ENCODE measurements at regions not wholly inside any gene's neighbourhood (a gene's known extent, or its start where the extent isn't known, plus 50 kb on each side); places are given as distances from the start of the nearest gene placed in this dataset.

DNA sequence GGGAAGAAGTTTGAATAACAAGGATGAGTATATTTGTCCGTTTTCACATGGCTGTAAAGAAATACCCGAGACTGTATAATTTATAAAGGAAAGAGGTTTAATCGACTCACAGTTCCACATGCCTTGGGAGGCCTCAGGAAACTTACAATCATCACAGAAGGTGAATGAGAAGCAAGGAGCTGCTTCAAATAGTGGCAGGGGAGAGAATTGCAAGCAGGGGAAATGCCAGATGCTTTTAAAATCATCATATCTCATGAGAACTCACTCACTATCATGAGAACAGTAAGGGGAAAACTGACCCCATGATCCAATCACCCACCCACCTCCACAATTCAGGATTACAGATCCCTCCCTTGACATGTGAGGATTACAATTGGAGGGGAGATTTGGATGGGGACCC is 212.8 kb upstream of the CDH8 start:
- Histone ChIP-seq H3K36me3 (ENCODE audit: control insufficient read depth, low read depth, low read length) (no peaks in the 10 kb centered on the region), H3K4me1 (ENCODE audit: control insufficient read depth, low read depth, low read length) (peaks cover 4% of the 10 kb centered on the region), H3K27ac (ENCODE audit: low read length) (no peak overlapping the region), H3K4me3 (ENCODE audit: low read length) (no peak overlapping the region), H3K27me3 (ENCODE audit: control insufficient read depth, insufficient read depth, low read length) (no peaks in the 10 kb centered on the region), H3K9ac (ENCODE audit: low read length) (no peak overlapping the region), H3K9me3 (ENCODE audit: control insufficient read depth, low read depth, low read length) (no peaks in the 10 kb centered on the region)

GRCh38 chr16:62240722-62241121 is 204.5 kb upstream of the CDH8 start:
- Histone ChIP-seq H3K27ac (ENCODE audit: low read length) (no peak overlapping the region), H3K4me1 (ENCODE audit: control insufficient read depth, low read depth, low read length) (peaks cover 27% of the 10 kb centered on the region), H3K36me3 (ENCODE audit: control insufficient read depth, low read depth, low read length) (no peaks in the 10 kb centered on the region), H3K4me3 (ENCODE audit: low read length) (no peak overlapping the region), H3K9ac (ENCODE audit: low read length) (no peak overlapping the region), H3K9me3 (ENCODE audit: control insufficient read depth, low read depth, low read length) (no peaks in the 10 kb centered on the region), H3K27me3 (ENCODE audit: control insufficient read depth, insufficient read depth, low read length) (no peaks in the 10 kb centered on the region)

GRCh38 chr16:62225675-62226074 is 189.4 kb upstream of the CDH8 start:
- H3K9me3 ChIP-seq (ENCODE audit: control insufficient read depth, low read depth, low read length): no peaks in the 10 kb centered on the region
- H3K4me1 ChIP-seq (ENCODE audit: control insufficient read depth, low read depth, low read length): no peaks in the 10 kb centered on the region
- H3K9ac ChIP-seq (ENCODE audit: low read length): no peak overlapping the region
- H3K27me3 ChIP-seq (ENCODE audit: control insufficient read depth, insufficient read depth, low read length): no peaks in the 10 kb centered on the region
- no peak overlapping the region for H3K27ac ChIP-seq (ENCODE audit: low read length)
- H3K4me3 ChIP-seq (ENCODE audit: low read length): no peak overlapping the region
- H3K36me3 ChIP-seq (ENCODE audit: control insufficient read depth, low read depth, low read length): no peaks in the 10 kb centered on the region

- Histone ChIP-seq H3K27me3 (ENCODE audit: control insufficient read depth, insufficient read depth, low read length) (no peaks in the 10 kb centered on the region), H3K9ac (ENCODE audit: low read length) (no peak overlapping the region), H3K9me3 (ENCODE audit: control insufficient read depth, low read depth, low read length) (no peaks in the 10 kb centered on the region), H3K36me3 (ENCODE audit: control insufficient read depth, low read depth, low read length) (no peaks in the 10 kb centered on the region), H3K4me1 (ENCODE audit: control insufficient read depth, low read depth, low read length) (no peaks in the 10 kb centered on the region), H3K27ac (ENCODE audit: low read length) (no peak overlapping the region), H3K4me3 (ENCODE audit: low read length) (no peak overlapping the region)
Measured at GRCh38 chr16:62224646-62225209, 188.5 kb upstream of the CDH8 start.

DNA sequence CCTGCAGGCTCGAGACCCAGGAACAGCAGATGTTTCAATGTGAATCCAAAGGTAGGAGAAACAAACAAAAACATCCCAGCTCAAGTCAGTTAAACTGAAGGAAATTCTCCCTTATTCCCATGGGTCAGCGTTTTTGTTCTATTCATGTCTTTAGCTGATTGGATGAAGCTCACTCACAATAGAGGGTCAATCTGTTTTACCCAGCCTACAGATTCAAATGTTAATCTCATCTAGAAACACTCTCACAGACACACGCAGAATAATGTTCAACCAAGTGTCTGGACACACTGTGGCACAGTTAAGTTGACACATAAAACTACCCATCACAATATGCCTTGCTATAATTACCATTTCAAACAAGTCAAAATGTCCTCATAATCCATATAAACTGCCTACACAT is 180.6 kb upstream of the CDH8 start:
- H3K4me3 ChIP-seq (ENCODE audit: low read length): no peak overlapping the region
- H3K27ac ChIP-seq (ENCODE audit: low read length): no peak overlapping the region

DNA sequence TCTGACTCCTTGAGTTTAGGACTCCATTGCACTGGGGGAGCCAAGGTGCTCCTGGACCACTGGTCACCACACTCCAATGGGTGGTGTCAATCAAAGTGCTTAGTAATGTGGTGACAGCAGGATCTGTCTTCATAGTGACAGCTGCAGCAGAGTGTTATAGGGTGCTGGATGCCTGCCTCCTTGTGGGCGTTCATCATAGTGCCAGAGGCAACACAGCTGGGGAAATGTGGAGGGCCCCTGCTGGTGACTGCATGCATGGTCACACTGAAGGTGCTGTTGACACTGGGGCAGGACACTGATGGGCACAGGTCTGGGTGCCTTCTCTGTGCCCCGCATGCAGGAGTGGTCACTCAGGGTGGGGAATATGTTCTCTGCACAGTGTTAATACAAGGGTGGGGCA is 177.5 kb upstream of the CDH8 start:
- Histone ChIP-seq H3K9ac (ENCODE audit: low read length) (no peak overlapping the region), H3K27me3 (ENCODE audit: control insufficient read depth, insufficient read depth, low read length) (no peaks in the 10 kb centered on the region), H3K4me1 (ENCODE audit: control insufficient read depth, low read depth, low read length) (no peaks in the 10 kb centered on the region), H3K4me3 (ENCODE audit: low read length) (no peak overlapping the region), H3K36me3 (ENCODE audit: control insufficient read depth, low read depth, low read length) (no peaks in the 10 kb centered on the region), H3K27ac (ENCODE audit: low read length) (no peak overlapping the region), H3K9me3 (ENCODE audit: control insufficient read depth, low read depth, low read length) (no peaks in the 10 kb centered on the region)

More for the DNA sequence above, 180.6 kb upstream of the CDH8 start:
- no peaks in the 10 kb centered on the region for H3K36me3 ChIP-seq (ENCODE audit: control insufficient read depth, low read depth, low read length)
- H3K9ac ChIP-seq (ENCODE audit: low read length): no peak overlapping the region
- no peaks in the 10 kb centered on the region for H3K9me3 ChIP-seq (ENCODE audit: control insufficient read depth, low read depth, low read length)
- H3K27me3 ChIP-seq (ENCODE audit: control insufficient read depth, insufficient read depth, low read length): no peaks in the 10 kb centered on the region
- no peaks in the 10 kb centered on the region for H3K4me1 ChIP-seq (ENCODE audit: control insufficient read depth, low read depth, low read length)

DNA sequence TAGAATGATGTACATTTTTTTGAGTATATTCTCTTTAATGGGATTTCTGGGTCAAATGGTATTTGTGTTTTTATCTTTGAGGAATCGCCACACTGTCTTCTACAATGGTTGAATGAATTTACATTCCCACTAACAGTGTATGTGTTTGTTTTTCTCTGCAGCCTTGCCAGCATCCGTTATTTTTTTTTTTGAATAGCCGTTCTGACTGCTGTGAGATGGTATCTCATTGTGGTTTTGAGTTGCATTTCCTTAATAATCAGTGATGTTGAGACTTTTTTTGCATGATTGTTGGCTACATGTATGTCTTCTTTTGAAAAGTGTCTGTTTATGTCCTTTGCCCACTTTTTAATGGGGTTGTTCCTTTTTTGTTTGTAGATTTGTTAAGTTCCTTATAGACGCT is 172.7 kb upstream of the CDH8 start:
- Histone ChIP-seq H3K9me3 (ENCODE audit: control insufficient read depth, low read depth, low read length) (no peaks in the 10 kb centered on the region), H3K36me3 (ENCODE audit: control insufficient read depth, low read depth, low read length) (no peaks in the 10 kb centered on the region), H3K9ac (ENCODE audit: low read length) (no peak overlapping the region), H3K4me3 (ENCODE audit: low read length) (no peak overlapping the region), H3K4me1 (ENCODE audit: control insufficient read depth, low read depth, low read length) (no peaks in the 10 kb centered on the region), H3K27ac (ENCODE audit: low read length) (no peak overlapping the region), H3K27me3 (ENCODE audit: control insufficient read depth, insufficient read depth, low read length) (no peaks in the 10 kb centered on the region)

GRCh38 chr16:62205459-62205858 is 169.2 kb upstream of the CDH8 start:
- no peaks in the 10 kb centered on the region for H3K36me3 ChIP-seq (ENCODE audit: control insufficient read depth, low read depth, low read length)

DNA sequence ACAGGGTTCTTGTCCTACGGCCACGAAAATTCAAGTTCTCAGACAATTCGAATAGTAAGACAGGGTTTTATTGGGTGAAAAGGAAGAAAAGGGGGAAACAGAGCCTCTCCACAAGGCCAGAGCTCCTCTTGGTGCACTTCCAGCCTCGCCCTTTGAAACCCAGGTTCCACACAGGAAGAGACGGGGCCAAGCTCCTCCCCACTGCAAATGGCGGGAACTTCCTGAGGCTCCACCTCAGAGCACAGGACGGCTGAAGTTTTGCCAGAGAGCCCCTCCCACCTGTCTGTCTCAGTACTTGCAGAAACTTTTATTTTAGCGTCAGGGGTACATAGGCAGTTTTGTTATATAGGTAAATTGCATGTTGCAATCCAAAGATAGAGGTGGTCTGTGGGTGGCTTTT is 165.7 kb upstream of the CDH8 start:
- no peaks in the 10 kb centered on the region for H3K4me1 ChIP-seq (ENCODE audit: control insufficient read depth, low read depth, low read length)
- H3K9ac ChIP-seq (ENCODE audit: low read length): no peak overlapping the region
- no peaks in the 10 kb centered on the region for H3K36me3 ChIP-seq (ENCODE audit: control insufficient read depth, low read depth, low read length)
- no peaks in the 10 kb centered on the region for H3K9me3 ChIP-seq (ENCODE audit: control insufficient read depth, low read depth, low read length)
- H3K4me3 ChIP-seq (ENCODE audit: low read length): no peak overlapping the region
- H3K27ac ChIP-seq (ENCODE audit: low read length): no peak overlapping the region
- H3K27me3 ChIP-seq (ENCODE audit: control insufficient read depth, insufficient read depth, low read length): no peaks in the 10 kb centered on the region

More at GRCh38 chr16:62205459-62205858, 169.2 kb upstream of the CDH8 start:
- Histone ChIP-seq H3K9me3 (ENCODE audit: control insufficient read depth, low read depth, low read length) (no peaks in the 10 kb centered on the region), H3K9ac (ENCODE audit: low read length) (no peak overlapping the region), H3K4me1 (ENCODE audit: control insufficient read depth, low read depth, low read length) (no peaks in the 10 kb centered on the region), H3K4me3 (ENCODE audit: low read length) (no peak overlapping the region), H3K27me3 (ENCODE audit: control insufficient read depth, insufficient read depth, low read length) (no peaks in the 10 kb centered on the region), H3K27ac (ENCODE audit: low read length) (no peak overlapping the region)

DNA sequence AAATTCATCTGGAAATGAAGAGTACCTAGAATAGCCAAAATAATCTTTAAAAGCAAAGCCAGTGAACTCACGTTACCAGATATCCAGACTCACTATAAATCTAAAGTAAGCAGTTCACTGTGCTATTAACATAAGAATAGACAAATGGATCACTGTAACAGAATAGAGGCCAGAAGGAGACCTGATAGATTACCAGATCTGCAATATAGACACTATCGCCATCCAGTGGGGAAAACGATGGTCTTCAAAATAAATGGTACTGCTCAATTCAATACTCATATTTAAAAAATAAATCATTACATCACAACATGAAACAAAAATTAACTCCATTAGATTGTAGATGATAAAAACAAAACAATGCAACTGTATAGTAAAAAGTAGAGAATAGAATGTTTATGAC is 158.6 kb upstream of the CDH8 start:
- Histone ChIP-seq H3K36me3 (ENCODE audit: control insufficient read depth, low read depth, low read length) (no peaks in the 10 kb centered on the region), H3K9me3 (ENCODE audit: control insufficient read depth, low read depth, low read length) (no peaks in the 10 kb centered on the region), H3K4me1 (ENCODE audit: control insufficient read depth, low read depth, low read length) (no peaks in the 10 kb centered on the region), H3K27me3 (ENCODE audit: control insufficient read depth, insufficient read depth, low read length) (no peaks in the 10 kb centered on the region), H3K27ac (ENCODE audit: low read length) (no peak overlapping the region), H3K4me3 (ENCODE audit: low read length) (no peak overlapping the region), H3K9ac (ENCODE audit: low read length) (no peak overlapping the region)

GRCh38 chr16:62190426-62190825 is 154.2 kb upstream of the CDH8 start:
- H3K9me3 ChIP-seq (ENCODE audit: control insufficient read depth, low read depth, low read length): no peaks in the 10 kb centered on the region
- H3K4me1 ChIP-seq (ENCODE audit: control insufficient read depth, low read depth, low read length): no peaks in the 10 kb centered on the region
- no peak overlapping the region for H3K4me3 ChIP-seq (ENCODE audit: low read length)
- no peaks in the 10 kb centered on the region for H3K36me3 ChIP-seq (ENCODE audit: control insufficient read depth, low read depth, low read length)
- H3K9ac ChIP-seq (ENCODE audit: low read length): no peak overlapping the region
- H3K27me3 ChIP-seq (ENCODE audit: control insufficient read depth, insufficient read depth, low read length): no peaks in the 10 kb centered on the region
- no peak overlapping the region for H3K27ac ChIP-seq (ENCODE audit: low read length)

DNA sequence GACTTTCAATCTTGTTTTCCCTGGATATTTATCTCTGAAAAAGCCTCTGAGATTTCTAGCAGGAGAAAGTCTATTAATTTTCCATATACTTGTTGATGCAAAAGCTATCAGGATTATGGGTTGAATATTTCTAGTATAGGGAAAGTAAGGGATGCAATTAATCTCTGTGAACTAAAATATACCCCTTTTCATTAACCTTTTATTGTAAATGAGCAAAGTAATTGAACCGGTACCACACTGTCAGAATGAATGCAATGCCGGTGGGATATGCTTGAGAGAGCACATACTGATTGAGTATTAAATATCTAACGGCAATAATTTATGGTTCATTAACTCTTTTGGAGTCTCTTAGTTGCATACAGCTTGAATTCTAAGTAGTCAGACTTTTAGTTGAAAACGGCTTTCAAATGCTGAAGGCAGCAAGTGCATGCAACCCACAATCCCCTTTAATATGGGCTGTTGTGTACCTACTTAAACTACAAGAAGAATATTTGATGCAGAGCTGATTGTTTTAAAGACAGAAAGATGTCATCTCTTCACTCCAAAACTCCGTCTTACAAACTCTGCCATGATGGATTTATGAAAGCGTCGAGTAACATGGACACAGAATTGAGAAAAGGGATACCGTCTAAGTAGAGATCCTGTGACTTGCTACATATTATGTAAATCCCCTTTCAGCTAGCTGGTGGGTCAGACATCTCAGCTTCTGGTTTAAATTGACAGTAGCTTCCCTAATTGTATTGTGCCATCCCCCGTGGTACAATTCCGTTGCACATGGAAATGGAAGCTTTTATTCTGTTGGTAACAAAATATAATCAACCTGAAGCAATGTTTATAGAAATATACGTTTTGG is 141.3 kb upstream of the CDH8 start:
- Histone ChIP-seq H3K27ac (ENCODE audit: low read length) (no peak overlapping the region), H3K9ac (ENCODE audit: low read length) (no peak overlapping the region), H3K4me1 (ENCODE audit: control insufficient read depth, low read depth, low read length) (no peaks in the 10 kb centered on the region), H3K9me3 (ENCODE audit: control insufficient read depth, low read depth, low read length) (no peaks in the 10 kb centered on the region), H3K36me3 (ENCODE audit: control insufficient read depth, low read depth, low read length) (no peaks in the 10 kb centered on the region), H3K27me3 (ENCODE audit: control insufficient read depth, insufficient read depth, low read length) (no peaks in the 10 kb centered on the region), H3K4me3 (ENCODE audit: low read length) (no peak overlapping the region)
